HFF-Myc (cell line): ENCODE measurements at regions not wholly inside any gene's neighbourhood (a gene's known extent, or its start where the extent isn't known, plus 50 kb on each side); places are given as distances from the start of the nearest gene placed in this dataset.
"Not testable (repeated sequence)": the region's sequence is repeated elsewhere in the genome, so short reads cannot be mapped to it uniquely, and the experiment has no call there.

Experiments used
- DNase-seq: peaks from one replicate; pipeline ENCODE4 v3.0.0-alpha.2; 2011; ENCODE audit warnings: low read depth; ENCODE audit errors: extremely low read depth
- H3K4me3 ChIP-seq: replicated peaks from 2 replicates; pipeline ENCODE4 v1.5.1; 2011; ENCODE audit warnings: low read depth, mild to moderate bottlenecking, control low read depth, low read length
- TF ChIP-seq, protein P1 (sequence below): IDR thresholded peaks from 2 replicates; pipeline ENCODE4 v1.5.1; 2012; ENCODE audit warnings: mild to moderate bottlenecking, low read depth, low read length, control low read depth; ENCODE audit errors: missing control alignments

DNA sequence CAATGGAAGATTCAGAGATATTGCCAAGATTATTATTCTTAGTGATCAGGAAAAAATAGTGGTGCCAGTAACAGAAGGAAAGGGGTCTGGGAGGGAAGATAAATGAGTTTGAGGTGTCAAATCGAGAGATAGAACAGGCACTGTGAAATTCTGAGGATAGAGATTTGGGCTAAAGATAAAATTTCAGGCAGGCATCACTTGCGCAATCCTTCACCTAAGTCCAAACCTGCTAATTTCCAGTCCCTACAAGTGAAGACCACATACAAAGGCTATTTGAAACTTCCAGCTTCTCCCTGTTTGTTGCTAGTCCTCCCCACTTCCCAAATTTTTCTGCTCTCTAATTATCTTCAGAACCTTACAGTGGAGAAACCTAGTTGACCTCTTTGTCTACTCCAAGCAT lies 494.6 kb downstream of the MAGEE1 start:
- DNase-seq, result no peak
- TF ChIP-seq, protein P1, sequence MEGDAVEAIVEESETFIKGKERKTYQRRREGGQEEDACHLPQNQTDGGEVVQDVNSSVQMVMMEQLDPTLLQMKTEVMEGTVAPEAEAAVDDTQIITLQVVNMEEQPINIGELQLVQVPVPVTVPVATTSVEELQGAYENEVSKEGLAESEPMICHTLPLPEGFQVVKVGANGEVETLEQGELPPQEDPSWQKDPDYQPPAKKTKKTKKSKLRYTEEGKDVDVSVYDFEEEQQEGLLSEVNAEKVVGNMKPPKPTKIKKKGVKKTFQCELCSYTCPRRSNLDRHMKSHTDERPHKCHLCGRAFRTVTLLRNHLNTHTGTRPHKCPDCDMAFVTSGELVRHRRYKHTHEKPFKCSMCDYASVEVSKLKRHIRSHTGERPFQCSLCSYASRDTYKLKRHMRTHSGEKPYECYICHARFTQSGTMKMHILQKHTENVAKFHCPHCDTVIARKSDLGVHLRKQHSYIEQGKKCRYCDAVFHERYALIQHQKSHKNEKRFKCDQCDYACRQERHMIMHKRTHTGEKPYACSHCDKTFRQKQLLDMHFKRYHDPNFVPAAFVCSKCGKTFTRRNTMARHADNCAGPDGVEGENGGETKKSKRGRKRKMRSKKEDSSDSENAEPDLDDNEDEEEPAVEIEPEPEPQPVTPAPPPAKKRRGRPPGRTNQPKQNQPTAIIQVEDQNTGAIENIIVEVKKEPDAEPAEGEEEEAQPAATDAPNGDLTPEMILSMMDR, result no peak
- H3K4me3 ChIP-seq, result no peak overlapping the region

DNA sequence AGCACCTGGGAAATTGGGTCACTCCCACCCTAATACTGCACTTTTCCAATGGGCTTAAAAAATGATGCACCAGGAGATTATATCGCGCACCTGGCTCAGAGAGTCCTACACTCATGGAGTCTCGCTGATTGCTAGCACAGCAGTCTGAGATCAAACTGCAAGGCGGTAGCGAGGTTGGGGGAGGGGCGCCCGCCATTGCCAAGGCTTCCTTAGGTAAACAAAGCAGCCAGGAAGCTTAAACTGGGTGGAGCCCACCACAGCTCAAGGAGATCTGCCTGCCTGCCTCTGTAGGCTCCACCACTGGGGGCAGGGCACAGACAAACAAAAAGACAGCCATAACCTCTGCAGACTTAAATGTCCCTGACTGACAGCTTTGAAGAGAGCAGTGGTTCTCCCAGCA lies 497.1 kb downstream of the MAGEE1 start:
- DNase-seq, H3K4me3 ChIP-seq: not testable (repeated sequence)

DNA sequence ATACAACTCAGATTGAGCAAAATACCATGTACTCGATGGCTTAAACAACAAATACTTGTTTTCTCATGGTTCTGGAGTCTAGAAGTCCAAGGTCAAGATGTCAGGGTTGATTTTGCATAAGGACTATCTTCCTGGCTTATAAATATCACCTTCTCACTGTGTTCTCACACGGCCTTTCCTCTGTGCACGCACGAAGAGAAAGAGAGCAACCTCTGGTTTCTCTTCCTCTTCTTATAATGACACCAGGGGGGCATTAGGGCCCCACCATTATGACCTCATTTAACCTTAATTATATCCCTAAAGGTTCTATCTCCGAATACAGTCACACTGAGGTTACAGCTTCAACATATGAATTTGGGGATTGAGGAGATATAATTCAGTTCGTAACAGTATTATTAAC lies 504.0 kb downstream of the MAGEE1 start:
- TF ChIP-seq, protein P1, result no peak
- no peak for DNase-seq
- no peak overlapping the region for H3K4me3 ChIP-seq

DNA sequence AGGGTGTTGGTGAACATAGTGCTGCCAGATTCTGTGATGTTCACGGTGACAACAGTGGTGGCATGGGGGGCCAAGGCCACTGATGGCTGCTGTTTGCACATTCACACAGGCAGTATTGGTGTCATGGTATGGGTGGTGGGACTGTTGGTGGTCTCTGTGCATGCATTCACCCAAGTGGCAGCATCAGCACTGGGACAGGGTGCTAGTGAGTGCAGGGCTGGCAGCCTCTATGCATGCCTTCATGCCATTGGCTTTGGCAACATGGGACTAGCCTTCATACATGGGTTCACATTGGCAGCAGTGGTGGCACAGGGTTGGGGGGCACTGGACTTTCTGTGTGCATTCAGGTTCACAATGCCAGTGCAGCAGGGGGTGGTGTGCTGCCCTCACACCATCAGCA lies 489.7 kb upstream of the FGF16 start:
- no peak for DNase-seq
- no peak overlapping the region for H3K4me3 ChIP-seq
- TF ChIP-seq, protein P1, result no peak

DNA sequence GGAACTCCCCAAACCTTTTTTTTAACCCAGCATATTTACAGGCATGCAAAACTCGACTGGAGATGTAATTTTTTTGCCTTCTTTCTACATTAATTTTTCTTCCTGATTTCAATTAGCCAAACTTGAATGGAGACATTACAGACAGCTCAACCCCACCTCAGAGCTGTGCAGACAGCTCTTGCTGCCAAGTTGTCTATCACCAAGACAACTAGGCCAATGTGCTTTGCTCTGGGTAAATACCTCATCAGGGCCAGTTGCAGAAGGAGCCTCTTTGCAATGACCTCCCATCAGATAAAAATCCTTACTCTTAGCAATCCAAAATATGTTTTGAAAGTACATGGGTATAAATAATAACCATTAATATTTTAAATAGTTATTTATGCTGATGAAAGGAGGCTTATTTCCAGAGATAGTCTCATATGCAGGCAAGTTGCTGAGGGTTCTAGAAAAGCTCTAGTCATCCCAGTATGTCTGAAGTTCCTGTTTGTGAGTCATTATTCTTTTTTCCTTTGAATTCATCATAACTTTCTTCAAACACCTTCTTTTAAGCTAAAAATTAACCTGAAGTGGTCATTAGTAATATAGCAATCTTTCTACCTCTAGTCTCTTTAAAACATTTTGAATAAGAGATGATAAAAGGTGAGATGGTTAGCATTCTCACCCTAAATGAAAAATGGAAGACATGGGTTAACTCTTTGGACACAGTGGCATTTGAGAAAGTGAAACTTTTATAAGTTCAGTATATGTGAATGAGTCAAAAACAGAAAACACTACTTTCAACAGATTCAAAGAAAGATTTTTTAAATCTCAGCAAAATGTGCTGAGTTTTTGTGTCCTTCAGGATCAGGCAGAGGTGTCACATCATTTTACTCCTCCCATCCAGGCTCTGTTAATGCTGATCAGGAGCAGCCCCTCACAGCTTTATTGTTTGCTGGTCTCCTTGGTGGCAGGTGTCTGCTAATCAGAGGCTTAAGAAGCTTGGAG lies 475.5 kb upstream of the FGF16 start:
- DNase-seq, result no peak
- no peak overlapping the region for H3K4me3 ChIP-seq
- TF ChIP-seq, protein P1, result no peak

DNA sequence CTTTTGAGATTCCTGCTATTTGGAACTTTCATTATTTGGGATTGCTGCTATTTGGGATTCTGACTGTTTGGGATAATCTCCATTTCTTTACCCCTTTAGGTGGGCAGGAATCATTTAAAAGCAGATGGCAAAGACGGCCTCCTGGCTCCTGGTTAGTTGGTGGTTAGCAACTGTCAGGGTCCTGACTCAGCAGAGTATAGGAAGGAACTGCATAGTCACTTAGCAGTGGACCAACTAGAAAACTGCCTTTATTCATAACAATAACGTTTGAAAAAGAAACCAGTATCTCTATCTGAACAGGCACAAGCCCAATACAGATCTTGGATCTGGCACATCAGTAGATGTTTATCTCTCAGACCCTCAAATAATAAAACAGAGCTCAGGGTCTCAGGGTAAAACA lies 469.7 kb upstream of the FGF16 start:
- DNase-seq, result no peak
- TF ChIP-seq, protein P1, result no peak
- no peak overlapping the region for H3K4me3 ChIP-seq

DNA sequence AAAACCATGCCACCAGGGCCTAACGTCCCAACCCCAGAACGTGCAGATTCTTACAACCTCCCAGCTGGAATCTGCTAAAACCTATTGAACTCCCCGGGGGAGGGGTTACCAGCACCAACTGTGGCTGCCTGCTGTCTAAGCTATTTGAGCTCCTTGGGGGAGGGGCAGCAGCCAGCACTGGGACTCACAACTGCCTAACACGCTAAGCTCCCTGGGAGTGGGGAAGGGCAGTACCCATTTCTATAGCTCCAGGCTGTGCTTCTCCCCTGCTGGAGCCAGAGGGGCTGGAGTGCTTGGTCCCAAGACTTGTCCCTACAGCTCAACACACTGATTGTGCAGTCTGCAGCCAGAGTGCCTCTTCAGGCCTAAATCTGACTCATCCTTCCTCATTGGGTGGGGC lies 459.8 kb upstream of the FGF16 start:
- DNase-seq, result no peak
- TF ChIP-seq, protein P1, result no peak
- no peak overlapping the region for H3K4me3 ChIP-seq
